ENCODE measurements at regions not wholly inside any gene's neighbourhood (a gene's known extent, or its start where the extent isn't known, plus 50 kb on each side); places are given as distances from the start of the nearest gene placed in this dataset.

DNA sequence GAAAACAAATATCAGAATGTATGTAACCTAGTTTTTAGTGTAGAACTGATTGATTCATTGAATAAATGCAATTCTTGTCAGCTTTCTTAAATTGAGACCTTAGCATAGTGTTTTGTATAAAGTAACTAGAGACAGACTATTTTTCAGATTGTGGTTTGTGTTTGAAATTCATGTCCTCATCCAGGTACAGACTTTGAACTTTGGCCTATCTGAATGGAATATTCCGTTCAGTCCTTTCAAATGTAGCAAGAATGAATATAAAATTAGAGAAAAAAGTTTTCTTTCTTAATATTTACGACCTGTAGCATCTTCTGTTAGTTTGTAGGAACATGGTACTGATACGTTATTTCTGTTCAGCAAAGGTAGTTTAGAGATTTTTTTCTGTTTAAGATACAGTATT lies 378.4 kb upstream of the RGS6 start:
- no peak overlapping the region for H3K4me3 ChIP-seq (ENCODE audit: low read depth, poor library complexity, severe bottlenecking)
- no peak for DNase-seq (ENCODE audit: low spot score in 2 of 2)
- intact Hi-C loops (cut with DNase I; ENCODE audit: low total_unique reads) = no loop called here
- TF ChIP-seq POLR2A (IDR thresholded peaks at IDR 0.05) = no peak
- TF ChIP-seq, protein P1, sequence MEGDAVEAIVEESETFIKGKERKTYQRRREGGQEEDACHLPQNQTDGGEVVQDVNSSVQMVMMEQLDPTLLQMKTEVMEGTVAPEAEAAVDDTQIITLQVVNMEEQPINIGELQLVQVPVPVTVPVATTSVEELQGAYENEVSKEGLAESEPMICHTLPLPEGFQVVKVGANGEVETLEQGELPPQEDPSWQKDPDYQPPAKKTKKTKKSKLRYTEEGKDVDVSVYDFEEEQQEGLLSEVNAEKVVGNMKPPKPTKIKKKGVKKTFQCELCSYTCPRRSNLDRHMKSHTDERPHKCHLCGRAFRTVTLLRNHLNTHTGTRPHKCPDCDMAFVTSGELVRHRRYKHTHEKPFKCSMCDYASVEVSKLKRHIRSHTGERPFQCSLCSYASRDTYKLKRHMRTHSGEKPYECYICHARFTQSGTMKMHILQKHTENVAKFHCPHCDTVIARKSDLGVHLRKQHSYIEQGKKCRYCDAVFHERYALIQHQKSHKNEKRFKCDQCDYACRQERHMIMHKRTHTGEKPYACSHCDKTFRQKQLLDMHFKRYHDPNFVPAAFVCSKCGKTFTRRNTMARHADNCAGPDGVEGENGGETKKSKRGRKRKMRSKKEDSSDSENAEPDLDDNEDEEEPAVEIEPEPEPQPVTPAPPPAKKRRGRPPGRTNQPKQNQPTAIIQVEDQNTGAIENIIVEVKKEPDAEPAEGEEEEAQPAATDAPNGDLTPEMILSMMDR (IDR thresholded peaks at IDR 0.05) = no peak
- 96% methylated on average over 3 of the region's 3 CpGs for WGBS, 2 donors

- WGBS, 2 donors = 86 to 87% methylated on average over 2 of the region's 2 CpGs
- intact Hi-C loops (cut with DNase I; ENCODE audit: low total_unique reads) = no loop called here
- DNase-seq (ENCODE audit: low spot score in 2 of 2) = no peak
- TF ChIP-seq POLR2A (IDR thresholded peaks at IDR 0.05) = no peak
- TF ChIP-seq, protein P1 (IDR thresholded peaks at IDR 0.05) = no peak
- H3K4me3 ChIP-seq (ENCODE audit: low read depth, poor library complexity, severe bottlenecking) = no peak overlapping the region
Measured at GRCh38 chr14:71554323-71554722, 377.9 kb upstream of the RGS6 start.

- no peak overlapping the region for H3K4me3 ChIP-seq (ENCODE audit: low read depth, poor library complexity, severe bottlenecking)
- no peak for DNase-seq (ENCODE audit: low spot score in 2 of 2)
- TF ChIP-seq POLR2A (IDR thresholded peaks at IDR 0.05) = no peak
- TF ChIP-seq, protein P1 (IDR thresholded peaks at IDR 0.05) = no peak
- 94 to 98% methylated on average over 2 of the region's 2 CpGs for WGBS, 2 donors
- intact Hi-C loops (cut with DNase I; ENCODE audit: low total_unique reads) = no loop called here
Measured at GRCh38 chr14:71554959-71555612, 377.1 kb upstream of the RGS6 start.

GRCh38 chr14:71555654-71556559 lies 376.3 kb upstream of the RGS6 start:
- intact Hi-C loops (cut with DNase I; ENCODE audit: low total_unique reads) = no loop called here
- TF ChIP-seq POLR2A (IDR thresholded peaks at IDR 0.05) = no peak
- TF ChIP-seq, protein P1 (IDR thresholded peaks at IDR 0.05) = no peak
- 68 to 69% methylated on average over 5 of the region's 5 CpGs for WGBS, 2 donors
- no peak overlapping the region for H3K4me3 ChIP-seq (ENCODE audit: low read depth, poor library complexity, severe bottlenecking)
- no peak for DNase-seq (ENCODE audit: low spot score in 2 of 2)

- no peak for DNase-seq (ENCODE audit: low spot score in 2 of 2)
- no peak overlapping the region for H3K4me3 ChIP-seq (ENCODE audit: low read depth, poor library complexity, severe bottlenecking)
- WGBS, 2 donors = 81 to 86% methylated on average over 2 of the region's 2 CpGs
- TF ChIP-seq POLR2A (IDR thresholded peaks at IDR 0.05) = no peak
- TF ChIP-seq, protein P1 (IDR thresholded peaks at IDR 0.05) = no peak
- intact Hi-C loops (cut with DNase I; ENCODE audit: low total_unique reads) = loop anchor here (1.0 kb wide), 1 partner anchor 28 kb away; no protein-coding TSS in a partner anchor
Measured at GRCh38 chr14:71556730-71557129, 375.5 kb upstream of the RGS6 start.

Measured in lower leg skin (tissue), 4 donors.